Erythroblast (primary cell): ENCODE measurements at regions not wholly inside any gene's neighbourhood (a gene's known extent, or its start where the extent isn't known, plus 50 kb on each side); places are given as distances from the start of the nearest gene placed in this dataset.

Experiments
- GATA1 ChIP-seq: IDR thresholded peaks from 2 replicates; pipeline ENCODE4 v1.6.1; 2011; ENCODE audit warnings: low read depth, mild to moderate bottlenecking, control low read depth, low read length, moderate library complexity
- POLR2A ChIP-seq: IDR thresholded peaks from 2 replicates; pipeline ENCODE4 v1.6.1; 2011; ENCODE audit warnings: mild to moderate bottlenecking, low read length

GRCh38 chr14:41071351-41071750, 535.3 kb upstream of the LRFN5 start:
- TF ChIP-seq POLR2A (no peak), GATA1 (no peak)
